NOMO-1 treated with dmso at 0.1 percent for 144 hours (cell line): ENCODE measurements at regions not wholly inside any gene's neighbourhood (a gene's known extent, or its start where the extent isn't known, plus 50 kb on each side); places are given as distances from the start of the nearest gene placed in this dataset.
A peak's percentile ranks its signal among the peaks of the same experiment; 100 is the strongest.
"Not testable (repeated sequence)": the region's sequence is repeated elsewhere in the genome, so short reads cannot be mapped to it uniquely, and the experiment has no call there.

ENCODE experiments used
- DNase-seq: peaks from one replicate; lab custom pipeline; 2025; ENCODE audit not compliant: unreplicated experiment; lab: John Stamatoyannopoulos, UW

- DNase-seq: not testable (repeated sequence)
These were observed 116.0 kb upstream of the PALM2AKAP2 start for GRCh38 chr9:109663978-109664377.

- DNase-seq: not testable (repeated sequence)
These were observed 114.3 kb upstream of the PALM2AKAP2 start for GRCh38 chr9:109665736-109666135.

GRCh38 chr9:109681301-109681700 is 98.7 kb upstream of the PALM2AKAP2 start:
- DNase-seq: no peak

- no peak for DNase-seq
These were observed 97.8 kb upstream of the PALM2AKAP2 start for GRCh38 chr9:109682227-109682626.

- no peak for DNase-seq
These were observed 96.5 kb upstream of the PALM2AKAP2 start for GRCh38 chr9:109683521-109683920.

- DNase-seq: no peak
These were observed 90.3 kb upstream of the PALM2AKAP2 start for GRCh38 chr9:109689701-109690100.

- no peak for DNase-seq
These were observed 81.0 kb upstream of the PALM2AKAP2 start for GRCh38 chr9:109699019-109699418.

GRCh38 chr9:109704546-109704945 is 75.5 kb upstream of the PALM2AKAP2 start:
- DNase-seq: no peak

GRCh38 chr9:109705515-109705914 is 74.5 kb upstream of the PALM2AKAP2 start:
- DNase-seq: no peak

- DNase-seq: no peak
These were observed 72.6 kb upstream of the PALM2AKAP2 start for GRCh38 chr9:109707355-109707754.

GRCh38 chr9:109708451-109708945 is 71.5 kb upstream of the PALM2AKAP2 start:
- no peak for DNase-seq

- no peak for DNase-seq
These were observed 70.1 kb upstream of the PALM2AKAP2 start for GRCh38 chr9:109709866-109710265.

GRCh38 chr9:109710830-109711229 is 69.2 kb upstream of the PALM2AKAP2 start:
- DNase-seq: no peak

GRCh38 chr9:109715344-109715743 is 64.7 kb upstream of the PALM2AKAP2 start:
- no peak for DNase-seq

GRCh38 chr9:109716631-109717030 is 63.4 kb upstream of the PALM2AKAP2 start:
- DNase-seq: no peak

GRCh38 chr9:109717342-109717741 is 62.7 kb upstream of the PALM2AKAP2 start:
- DNase-seq: peak; percentile 64

- no peak for DNase-seq
These were observed 61.1 kb upstream of the PALM2AKAP2 start for GRCh38 chr9:109718861-109719260.

GRCh38 chr9:109721001-109721400 is 59.0 kb upstream of the PALM2AKAP2 start:
- DNase-seq: no peak

- DNase-seq: no peak
These were observed 58.0 kb upstream of the PALM2AKAP2 start for GRCh38 chr9:109722007-109722406.

GRCh38 chr9:109723781-109724180 is 56.2 kb upstream of the PALM2AKAP2 start:
- no peak for DNase-seq

GRCh38 chr9:109725460-109725859 is 54.5 kb upstream of the PALM2AKAP2 start:
- no peak for DNase-seq

GRCh38 chr9:109726119-109726518 is 53.9 kb upstream of the PALM2AKAP2 start:
- DNase-seq: no peak

- DNase-seq: no peak
These were observed 51.2 kb upstream of the PALM2AKAP2 start for GRCh38 chr9:109728686-109729300.
